GM12892 (cell line): ENCODE measurements at regions not wholly inside any gene's neighbourhood (a gene's known extent, or its start where the extent isn't known, plus 50 kb on each side); places are given as distances from the start of the nearest gene placed in this dataset.

Source experiments
- POLR2A ChIP-seq: IDR thresholded peaks from 2 replicates; pipeline ENCODE4 v1.6.1; 2011; ENCODE audit warnings: low read depth, low read length, control low read depth
- POLR2AphosphoS5 ChIP-seq: IDR thresholded peaks from 2 replicates; pipeline ENCODE4 v1.6.1; 2011; ENCODE audit warnings: low read depth, low read length, control low read depth

DNA sequence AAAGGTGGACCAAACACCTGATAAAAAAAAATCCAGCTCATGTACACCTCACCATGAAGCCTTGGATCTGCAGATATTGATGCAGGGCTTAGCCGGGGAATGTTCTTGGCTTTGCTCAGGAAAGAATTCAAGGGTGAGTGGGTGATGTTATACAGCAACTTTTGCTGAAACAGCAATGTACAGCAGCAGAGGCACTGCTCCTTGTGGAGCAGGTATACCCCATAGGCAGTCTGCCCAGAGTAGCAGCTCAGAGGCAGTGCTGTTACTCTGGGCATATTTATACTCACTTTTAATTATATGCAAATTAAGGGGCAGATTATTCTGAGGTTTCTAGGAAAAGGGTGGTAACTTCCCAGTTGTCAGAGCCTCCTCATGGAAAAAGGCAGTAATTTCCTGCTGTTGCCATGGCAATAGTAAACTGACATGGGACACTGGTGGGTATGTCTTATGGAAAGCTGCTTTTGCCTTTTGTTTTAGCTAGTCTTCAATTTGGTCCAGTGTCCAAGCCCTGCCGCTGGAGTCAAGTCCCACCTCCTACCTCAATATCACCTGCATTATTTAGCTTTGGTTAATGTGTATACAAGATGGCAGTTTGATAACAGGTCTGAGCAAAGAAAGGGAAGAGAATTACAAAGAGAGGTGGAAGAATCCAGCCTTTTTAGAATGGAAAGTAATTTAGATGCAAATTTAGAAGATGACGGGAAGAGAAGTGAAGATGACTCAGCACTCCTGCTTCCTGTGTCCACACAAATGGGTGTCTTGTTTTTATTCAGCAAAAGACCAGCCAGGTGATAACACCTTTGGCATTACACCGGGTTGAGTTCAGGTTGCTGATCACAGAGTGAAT, 110.1 kb upstream of the JAG1 start:
- TF ChIP-seq POLR2A (no peak), POLR2AphosphoS5 (no peak)
